ENCODE measurements at regions not wholly inside any gene's neighbourhood (a gene's known extent, or its start where the extent isn't known, plus 50 kb on each side); places are given as distances from the start of the nearest gene placed in this dataset.

- 70% methylated on average over 2 of the region's 3 CpGs for WGBS (ENCODE audit: insufficient coverage)
- Histone ChIP-seq H3K36me3 (ENCODE audit: control insufficient read depth, insufficient read depth, low read length) (no peaks in the 10 kb centered on the region), H3K4me3 (ENCODE audit: low read length) (no peak overlapping the region), H3K4me1 (ENCODE audit: control insufficient read depth, insufficient read depth, low read length) (no peaks in the 10 kb centered on the region), H3K27ac (ENCODE audit: low read length) (no peak overlapping the region), H3K27me3 (ENCODE audit: control insufficient read depth, insufficient read depth, low read length) (no peaks in the 10 kb centered on the region), H3K9me3 (replicated peaks; ENCODE audit: control insufficient read depth, low read depth, low read length) (no peaks in the 10 kb centered on the region)
- DNase-seq = no peak
Measured at GRCh38 chr4:74878323-74878722, 54.6 kb upstream of the PARM1 start.

GRCh38 chr4:74875451-74875850, 57.5 kb upstream of the PARM1 start:
- H3K27ac ChIP-seq (ENCODE audit: low read length) = no peak overlapping the region
- DNase-seq = no peak
- no CpG with 5 or more reads among the region's 2 CpGs for WGBS (ENCODE audit: insufficient coverage)
- H3K36me3 ChIP-seq (ENCODE audit: control insufficient read depth, insufficient read depth, low read length) = no peaks in the 10 kb centered on the region
- no peaks in the 10 kb centered on the region for H3K27me3 ChIP-seq (ENCODE audit: control insufficient read depth, insufficient read depth, low read length)
- H3K9me3 ChIP-seq (replicated peaks; ENCODE audit: control insufficient read depth, low read depth, low read length) = no peaks in the 10 kb centered on the region
- H3K4me1 ChIP-seq (ENCODE audit: control insufficient read depth, insufficient read depth, low read length) = no peaks in the 10 kb centered on the region
- no peak overlapping the region for H3K4me3 ChIP-seq (ENCODE audit: low read length)

DNA sequence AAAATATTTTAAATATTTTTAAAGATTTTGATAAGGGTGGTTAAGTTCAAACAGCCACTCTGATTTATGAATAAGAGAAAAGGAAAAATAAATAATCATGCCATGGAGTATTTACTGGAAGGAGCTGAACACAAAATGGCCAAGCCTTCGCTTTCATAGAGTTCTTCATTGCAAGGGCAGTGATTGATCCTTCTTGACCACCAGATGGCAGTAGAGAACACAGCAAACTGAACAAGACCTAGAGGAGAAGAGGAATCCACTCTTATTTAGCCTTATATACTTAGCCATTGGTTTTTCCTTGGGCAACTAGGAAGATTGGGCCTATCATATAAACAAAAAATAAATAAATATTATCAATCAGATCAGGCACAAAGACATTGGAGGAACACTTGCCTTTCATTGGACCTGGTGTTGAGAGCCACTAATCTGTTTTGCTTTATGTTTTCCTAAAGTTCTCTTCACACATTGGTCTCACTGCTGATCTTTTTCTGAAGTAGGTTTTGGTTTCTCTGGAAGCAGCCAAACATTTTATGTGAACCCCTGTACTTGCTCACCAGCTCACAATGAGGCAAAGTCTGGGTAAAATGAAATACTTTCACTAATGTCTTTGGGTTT, 58.1 kb upstream of the PARM1 start:
- no peak overlapping the region for H3K4me3 ChIP-seq (ENCODE audit: low read length)
- H3K36me3 ChIP-seq (ENCODE audit: control insufficient read depth, insufficient read depth, low read length) = no peaks in the 10 kb centered on the region
- H3K27ac ChIP-seq (ENCODE audit: low read length) = no peak overlapping the region
- WGBS (ENCODE audit: insufficient coverage) = no CpG with 5 or more reads among the region's 1 CpG
- DNase-seq = peak; percentile 89
- H3K9me3 ChIP-seq (replicated peaks; ENCODE audit: control insufficient read depth, low read depth, low read length) = no peaks in the 10 kb centered on the region
- no peaks in the 10 kb centered on the region for H3K27me3 ChIP-seq (ENCODE audit: control insufficient read depth, insufficient read depth, low read length)
- no peaks in the 10 kb centered on the region for H3K4me1 ChIP-seq (ENCODE audit: control insufficient read depth, insufficient read depth, low read length)

DNA sequence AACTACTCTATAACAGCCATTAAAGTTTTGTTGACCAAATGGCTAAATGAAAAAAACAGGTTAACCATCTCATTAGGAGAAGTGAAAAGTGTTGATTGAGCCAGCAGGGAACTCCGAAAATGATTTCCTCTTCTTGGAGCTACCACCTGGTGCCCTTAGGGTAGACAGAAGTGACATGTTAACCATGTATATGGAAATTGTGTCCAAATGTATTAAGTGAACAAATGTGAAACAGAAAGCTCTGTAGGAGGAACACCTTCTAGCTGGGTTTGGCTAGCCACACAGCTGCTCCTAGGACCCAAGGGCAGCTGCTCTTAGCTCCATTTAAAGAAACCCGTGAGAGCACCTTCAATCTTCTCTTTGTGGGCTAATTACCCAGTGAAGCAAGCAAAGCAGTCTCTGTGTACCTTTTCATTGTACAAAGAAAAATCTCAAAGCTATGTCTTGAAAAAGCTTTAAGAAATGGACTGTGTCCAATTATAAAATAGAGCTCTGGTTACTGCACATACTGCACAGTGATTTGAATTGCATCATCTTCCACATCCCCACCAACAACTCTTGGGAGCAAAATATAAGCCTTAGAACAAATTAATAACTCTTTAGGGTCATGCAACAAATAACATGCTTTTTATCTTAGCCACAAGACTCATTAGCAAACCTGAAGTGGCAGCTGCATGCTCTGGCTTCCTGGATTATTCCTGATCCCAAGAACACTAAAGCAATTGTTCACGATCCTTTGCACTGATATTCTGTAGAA, 59.2 kb upstream of the PARM1 start:
- WGBS (ENCODE audit: insufficient coverage) = 20% methylated on average over 1 of the region's 3 CpGs
- Histone ChIP-seq H3K36me3 (ENCODE audit: control insufficient read depth, insufficient read depth, low read length) (no peaks in the 10 kb centered on the region), H3K27me3 (ENCODE audit: control insufficient read depth, insufficient read depth, low read length) (no peaks in the 10 kb centered on the region), H3K9me3 (replicated peaks; ENCODE audit: control insufficient read depth, low read depth, low read length) (no peaks in the 10 kb centered on the region), H3K27ac (ENCODE audit: low read length) (peak overlapping the region; percentile 33), H3K4me1 (ENCODE audit: control insufficient read depth, insufficient read depth, low read length) (no peaks in the 10 kb centered on the region), H3K4me3 (ENCODE audit: low read length) (no peak overlapping the region)
- peak; percentile 45 for DNase-seq

DNA sequence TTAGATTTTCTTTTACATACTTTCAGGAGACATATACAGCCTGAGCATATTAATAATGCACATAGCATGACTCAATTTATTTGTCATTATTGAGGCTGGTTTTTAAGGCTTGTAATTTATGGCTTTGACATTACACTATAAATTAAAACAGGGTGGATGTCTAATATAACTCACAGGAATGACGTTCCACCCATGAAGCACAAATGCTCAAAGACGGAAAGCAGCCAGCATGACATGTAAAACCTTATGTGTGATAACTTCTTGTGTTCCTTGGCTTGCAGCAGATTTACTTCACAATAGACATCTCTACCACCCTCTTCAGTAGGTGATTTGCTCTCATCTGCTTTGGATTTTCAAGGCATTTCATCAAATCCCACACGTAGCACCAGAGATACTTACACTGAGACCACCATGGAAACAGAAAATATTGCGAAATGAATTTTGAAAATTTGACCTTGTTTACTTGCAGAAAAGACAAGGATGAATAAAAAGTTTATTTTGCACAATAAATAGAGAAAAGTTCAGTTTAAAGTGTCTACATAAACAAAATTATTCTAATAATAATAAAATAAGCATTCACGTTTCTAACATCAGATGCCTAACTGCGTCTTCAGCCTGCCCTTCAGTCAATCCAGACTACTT, 64.7 kb upstream of the BTC start:
- Histone ChIP-seq H3K36me3 (ENCODE audit: control insufficient read depth, insufficient read depth, low read length) (no peaks in the 10 kb centered on the region), H3K9me3 (replicated peaks; ENCODE audit: control insufficient read depth, low read depth, low read length) (no peaks in the 10 kb centered on the region), H3K4me3 (ENCODE audit: low read length) (no peak overlapping the region), H3K27ac (ENCODE audit: low read length) (no peak overlapping the region), H3K4me1 (ENCODE audit: control insufficient read depth, insufficient read depth, low read length) (no peaks in the 10 kb centered on the region), H3K27me3 (ENCODE audit: control insufficient read depth, insufficient read depth, low read length) (no peaks in the 10 kb centered on the region)
- peak; percentile 38 for DNase-seq
- WGBS (ENCODE audit: insufficient coverage) = 80% methylated on average over 1 of the region's 6 CpGs

- no CpG with 5 or more reads among the region's 2 CpGs for WGBS (ENCODE audit: insufficient coverage)
- Histone ChIP-seq H3K27ac (ENCODE audit: low read length) (no peak overlapping the region), H3K9me3 (replicated peaks; ENCODE audit: control insufficient read depth, low read depth, low read length) (peaks cover 2% of the 10 kb centered on the region), H3K4me3 (ENCODE audit: low read length) (no peak overlapping the region), H3K4me1 (ENCODE audit: control insufficient read depth, insufficient read depth, low read length) (no peaks in the 10 kb centered on the region), H3K27me3 (ENCODE audit: control insufficient read depth, insufficient read depth, low read length) (no peaks in the 10 kb centered on the region), H3K36me3 (ENCODE audit: control insufficient read depth, insufficient read depth, low read length) (no peaks in the 10 kb centered on the region)
- DNase-seq = no peak
Measured at GRCh38 chr4:74855879-74856278, 61.6 kb upstream of the BTC start.

DNA sequence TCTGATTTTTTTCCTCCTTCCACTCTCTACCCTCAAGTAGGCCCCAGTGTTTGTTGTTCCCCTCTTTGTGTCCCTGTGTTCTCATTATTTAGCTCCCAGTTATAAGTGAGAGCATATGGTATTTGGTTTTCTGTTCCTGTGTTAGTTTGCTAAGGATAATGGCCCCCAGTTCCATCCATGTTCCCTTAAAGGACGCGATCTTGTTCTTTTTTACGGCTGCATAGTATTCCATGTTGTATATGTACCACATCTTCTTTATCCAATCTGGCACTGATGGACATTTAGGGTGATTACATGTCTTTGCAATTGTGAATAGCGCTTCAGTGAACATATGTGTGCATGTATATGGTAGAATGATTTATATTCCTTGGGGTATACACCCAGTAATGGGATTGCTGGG, 54.5 kb upstream of the BTC start:
- no peak for DNase-seq
- H3K4me1 ChIP-seq (ENCODE audit: control insufficient read depth, insufficient read depth, low read length) = no peaks in the 10 kb centered on the region
- no CpG with 5 or more reads among the region's 4 CpGs for WGBS (ENCODE audit: insufficient coverage)
- H3K36me3 ChIP-seq (ENCODE audit: control insufficient read depth, insufficient read depth, low read length) = no peaks in the 10 kb centered on the region
- peaks cover 7% of the 10 kb centered on the region for H3K9me3 ChIP-seq (replicated peaks; ENCODE audit: control insufficient read depth, low read depth, low read length)
- H3K27me3 ChIP-seq (ENCODE audit: control insufficient read depth, insufficient read depth, low read length) = no peaks in the 10 kb centered on the region
- no peak overlapping the region for H3K27ac ChIP-seq (ENCODE audit: low read length)
- H3K4me3 ChIP-seq (ENCODE audit: low read length) = no peak overlapping the region

DNA sequence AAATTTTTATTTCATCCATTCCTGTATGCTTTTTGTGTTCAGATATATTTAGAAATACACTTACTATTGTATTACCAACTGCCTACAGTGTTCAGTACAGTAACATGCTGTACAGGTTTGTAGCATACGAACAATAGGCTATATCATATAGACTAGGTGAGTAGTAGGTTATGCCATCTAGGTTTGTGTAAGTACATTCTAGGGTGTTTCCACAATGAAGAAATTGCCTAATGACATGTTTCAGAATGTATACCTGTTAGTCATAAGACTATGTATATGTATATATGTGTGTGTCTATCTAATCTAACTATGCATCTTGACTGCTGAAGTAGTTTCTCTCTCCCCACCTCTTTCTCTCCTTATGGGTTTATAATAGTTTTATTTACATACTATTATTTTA, 51.5 kb upstream of the BTC start:
- H3K27me3 ChIP-seq (ENCODE audit: control insufficient read depth, insufficient read depth, low read length) = no peaks in the 10 kb centered on the region
- no peak overlapping the region for H3K4me3 ChIP-seq (ENCODE audit: low read length)
- H3K27ac ChIP-seq (ENCODE audit: low read length) = no peak overlapping the region
- H3K9me3 ChIP-seq (replicated peaks; ENCODE audit: control insufficient read depth, low read depth, low read length) = peaks cover 4% of the 10 kb centered on the region
- peaks cover 4% of the 10 kb centered on the region for H3K4me1 ChIP-seq (ENCODE audit: control insufficient read depth, insufficient read depth, low read length)
- WGBS (ENCODE audit: insufficient coverage) = no CpG with 5 or more reads among the region's 1 CpG
- no peak for DNase-seq
- no peaks in the 10 kb centered on the region for H3K36me3 ChIP-seq (ENCODE audit: control insufficient read depth, insufficient read depth, low read length)
